Karpas-422 (cell line): ENCODE measurements at regions not wholly inside any gene's neighbourhood (a gene's known extent, or its start where the extent isn't known, plus 50 kb on each side); places are given as distances from the start of the nearest gene placed in this dataset.

Source experiments
- DNase-seq: peaks from one replicate; pipeline ENCODE4 v3.0.0-alpha.2; 2015
- H2AFZ ChIP-seq: fragments of 200-600 bp; sonication (generic); 2 replicates; pipeline ENCODE4 v1.6.1; 2014; ENCODE audit warnings: antibody characterized with exemption, low read length, mixed read lengths
- H3K27ac ChIP-seq: fragments of 200-600 bp; sonication (generic); 2 replicates; pipeline ENCODE4 v1.5.1; 2014; ENCODE audit warnings: mild to moderate bottlenecking, low read length, moderate library complexity
- H3K27me3 ChIP-seq: fragments of 200-600 bp; sonication (generic); 2 replicates; pipeline ENCODE4 v1.6.1; 2014; ENCODE audit warnings: low read length, mixed read lengths
- H3K36me3 ChIP-seq: fragments of 200-600 bp; sonication (generic); 2 replicates; pipeline ENCODE4 v1.6.1; 2014; ENCODE audit warnings: low read length, mixed read lengths; ENCODE audit not compliant: insufficient read depth
- H3K4me1 ChIP-seq: fragments of 200-600 bp; sonication (generic); 2 replicates; pipeline ENCODE4 v1.6.1; 2014; ENCODE audit warnings: mild to moderate bottlenecking, low read length, mixed read lengths
- H3K4me2 ChIP-seq: fragments of 200-600 bp; sonication (generic); 2 replicates; pipeline ENCODE4 v1.6.1; 2014; ENCODE audit warnings: low read length, low read depth, mild to moderate bottlenecking; ENCODE audit not compliant: poor library complexity, severe bottlenecking
- H3K4me3 ChIP-seq: fragments of 200-600 bp; sonication (generic); 2 replicates; pipeline ENCODE4 v1.5.1; 2014; ENCODE audit warnings: mild to moderate bottlenecking, antibody characterized with exemption, low read length, mixed read lengths
- H3K79me2 ChIP-seq: fragments of 200-600 bp; sonication (generic); 2 replicates; pipeline ENCODE4 v1.6.1; 2014; ENCODE audit warnings: mild to moderate bottlenecking, low read length, mixed read lengths
- H3K9ac ChIP-seq: fragments of 200-600 bp; sonication (generic); 2 replicates; pipeline ENCODE4 v1.6.0; 2014; ENCODE audit warnings: low read length
- H3K9me2 ChIP-seq: fragments of 200-600 bp; sonication (generic), shearing (Covaris generic); replicated peaks from 2 replicates; pipeline ENCODE4 v1.6.0; 2014; ENCODE audit warnings: mild to moderate bottlenecking, low read length, moderate library complexity; ENCODE audit not compliant: insufficient read depth
- H3K9me3 ChIP-seq: fragments of 300-700, 200-600 bp; sonication (generic); 2 replicates; pipeline ENCODE4 v1.6.1; 2014; ENCODE audit warnings: low read length, mixed read lengths
- H4K20me1 ChIP-seq: fragments of 200-600 bp; sonication (generic); 2 replicates; pipeline ENCODE4 v1.6.1; 2014; ENCODE audit warnings: mild to moderate bottlenecking, antibody characterized with exemption, low read length, low read depth; ENCODE audit not compliant: insufficient read depth

DNA sequence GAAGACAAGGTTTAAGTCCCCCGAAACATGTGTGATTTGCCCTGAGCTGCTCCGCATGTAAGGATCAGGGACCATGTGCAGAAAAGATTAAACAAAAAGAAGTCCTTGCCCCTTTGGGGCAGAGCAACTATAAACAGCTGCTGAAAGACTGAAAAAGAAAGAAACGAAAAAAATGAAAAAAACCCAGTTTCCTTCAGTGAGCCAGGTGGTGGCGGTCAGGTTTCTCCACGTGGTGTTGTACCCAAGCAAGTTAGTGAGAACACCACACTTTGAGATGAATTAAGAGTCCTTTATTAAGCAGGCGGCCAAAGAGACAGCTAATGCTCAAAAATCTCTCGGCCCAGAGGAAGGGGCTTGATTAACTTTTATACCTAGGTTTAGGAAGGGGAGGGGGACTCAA lies 404.9 kb upstream of the SYT4 start:
- Histone ChIP-seq H3K9me2 (no peaks in the 10 kb centered on the region), H3K9ac (no peak overlapping the region), H3K27ac (no peak overlapping the region), H3K79me2 (no peaks in the 10 kb centered on the region), H3K4me2 (no peak overlapping the region), H4K20me1 (no peaks in the 10 kb centered on the region), H2AFZ (no peak overlapping the region), H3K4me3 (no peak overlapping the region), H3K36me3 (no peaks in the 10 kb centered on the region), H3K4me1 (no peaks in the 10 kb centered on the region), H3K9me3 (peaks cover 9% of the 10 kb centered on the region; the same call in 1 of the 2 replicates), H3K27me3 (no peaks in the 10 kb centered on the region)
- DNase-seq = no peak

- no peaks in the 10 kb centered on the region for H3K27me3 ChIP-seq
Observed at GRCh38 chr18:43686709-43687108, 409.4 kb upstream of the SYT4 start.

DNA sequence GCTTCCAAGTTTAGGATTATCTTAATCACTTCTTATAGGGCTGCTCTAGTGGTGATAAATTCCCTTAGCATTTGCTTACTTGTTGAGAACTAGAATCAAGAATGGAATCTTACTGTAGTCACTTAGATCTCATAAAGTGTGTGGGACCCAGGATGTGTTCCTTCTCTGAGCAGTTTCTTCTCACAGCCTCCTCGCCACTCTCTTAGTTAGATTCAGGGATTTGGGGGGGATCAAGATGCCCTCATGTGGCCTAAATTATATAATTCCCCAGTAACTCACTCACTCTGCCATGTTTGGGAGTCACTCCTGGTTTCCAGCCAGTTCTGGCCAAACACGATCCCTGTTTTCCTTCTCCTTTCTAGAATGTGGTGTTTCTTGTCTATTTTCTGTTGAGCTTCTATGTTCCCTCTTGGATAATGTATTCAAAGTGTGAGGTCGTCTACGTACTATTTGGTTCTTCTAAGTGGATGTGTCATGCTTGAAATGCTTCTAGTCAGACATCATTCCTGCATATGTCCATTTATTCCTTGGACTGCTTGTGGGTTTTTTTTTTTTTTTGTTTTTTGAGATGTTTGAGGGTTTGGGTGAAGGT lies 414.9 kb upstream of the SYT4 start:
- Histone ChIP-seq H3K4me1 (no peaks in the 10 kb centered on the region), H3K4me3 (no peak overlapping the region), H4K20me1 (no peaks in the 10 kb centered on the region), H3K79me2 (no peaks in the 10 kb centered on the region), H3K36me3 (no peaks in the 10 kb centered on the region), H2AFZ (no peak overlapping the region), H3K4me2 (no peak overlapping the region), H3K27ac (no peak overlapping the region), H3K9ac (no peak overlapping the region), H3K9me3 (peaks cover 11% of the 10 kb centered on the region; the same call in 1 of the 2 replicates), H3K9me2 (no peaks in the 10 kb centered on the region), H3K27me3 (no peaks in the 10 kb centered on the region)
- DNase-seq = no peak

More at GRCh38 chr18:43686709-43687108, 409.4 kb upstream of the SYT4 start:
- Histone ChIP-seq H3K79me2 (no peaks in the 10 kb centered on the region), H4K20me1 (no peaks in the 10 kb centered on the region), H3K9ac (no peak overlapping the region), H2AFZ (no peak overlapping the region), H3K4me2 (no peak overlapping the region), H3K9me2 (no peaks in the 10 kb centered on the region), H3K27ac (no peak overlapping the region), H3K36me3 (no peaks in the 10 kb centered on the region), H3K4me1 (no peaks in the 10 kb centered on the region), H3K4me3 (no peak overlapping the region), H3K9me3 (peaks cover 5% of the 10 kb centered on the region; the same call in 1 of the 2 replicates)
- DNase-seq = no peak

GRCh38 chr18:43702399-43702798 lies 425.1 kb upstream of the SYT4 start:
- Histone ChIP-seq H3K27me3 (no peaks in the 10 kb centered on the region), H3K36me3 (no peaks in the 10 kb centered on the region), H3K9me2 (no peaks in the 10 kb centered on the region), H2AFZ (no peak overlapping the region), H3K9ac (no peak overlapping the region), H3K79me2 (no peaks in the 10 kb centered on the region), H3K9me3 (peaks cover 6% of the 10 kb centered on the region), H3K4me3 (no peak overlapping the region), H4K20me1 (no peaks in the 10 kb centered on the region), H3K4me2 (no peak overlapping the region), H3K4me1 (no peaks in the 10 kb centered on the region), H3K27ac (no peak overlapping the region)
- no peak for DNase-seq

DNA sequence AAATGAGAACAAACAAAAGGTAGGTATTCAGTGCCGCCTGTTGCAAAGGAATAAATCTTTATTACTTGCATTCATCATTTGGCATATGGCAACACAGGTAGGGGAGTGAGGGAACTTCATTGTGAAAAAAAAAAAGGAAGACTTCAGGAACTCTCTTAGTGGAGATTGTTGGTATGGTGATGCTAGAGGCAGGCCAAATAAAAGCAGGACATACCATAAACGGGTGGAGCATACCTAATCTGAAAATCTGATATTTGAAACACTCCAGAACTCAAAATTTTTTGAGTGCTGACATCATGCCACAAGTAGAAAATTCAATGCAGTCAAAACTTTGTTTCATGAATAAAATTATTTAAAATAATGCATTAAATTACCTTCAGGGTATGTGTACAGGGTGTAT lies 425.8 kb upstream of the SYT4 start:
- Histone ChIP-seq H3K27me3 (no peaks in the 10 kb centered on the region), H3K79me2 (no peaks in the 10 kb centered on the region), H3K36me3 (no peaks in the 10 kb centered on the region), H3K4me1 (no peaks in the 10 kb centered on the region), H3K4me3 (no peak overlapping the region), H3K27ac (no peak overlapping the region), H2AFZ (no peak overlapping the region), H3K9me3 (peaks cover 6% of the 10 kb centered on the region), H4K20me1 (no peaks in the 10 kb centered on the region), H3K4me2 (no peak overlapping the region), H3K9me2 (no peaks in the 10 kb centered on the region), H3K9ac (no peak overlapping the region)
- no peak for DNase-seq

- peaks cover 10% of the 10 kb centered on the region for H3K9me3 ChIP-seq
- no peaks in the 10 kb centered on the region for H4K20me1 ChIP-seq
- H3K79me2 ChIP-seq = no peaks in the 10 kb centered on the region
- H3K27me3 ChIP-seq = no peaks in the 10 kb centered on the region
- H3K4me1 ChIP-seq = no peaks in the 10 kb centered on the region
- no peak for DNase-seq
- H2AFZ ChIP-seq = no peak overlapping the region
- no peaks in the 10 kb centered on the region for H3K36me3 ChIP-seq
- H3K9me2 ChIP-seq = no peaks in the 10 kb centered on the region
- H3K27ac ChIP-seq = no peak overlapping the region
- H3K9ac ChIP-seq = no peak overlapping the region
- H3K4me2 ChIP-seq = no peak overlapping the region
- no peak overlapping the region for H3K4me3 ChIP-seq
Observed at GRCh38 chr18:43705850-43706249, 428.6 kb upstream of the SYT4 start.

DNA sequence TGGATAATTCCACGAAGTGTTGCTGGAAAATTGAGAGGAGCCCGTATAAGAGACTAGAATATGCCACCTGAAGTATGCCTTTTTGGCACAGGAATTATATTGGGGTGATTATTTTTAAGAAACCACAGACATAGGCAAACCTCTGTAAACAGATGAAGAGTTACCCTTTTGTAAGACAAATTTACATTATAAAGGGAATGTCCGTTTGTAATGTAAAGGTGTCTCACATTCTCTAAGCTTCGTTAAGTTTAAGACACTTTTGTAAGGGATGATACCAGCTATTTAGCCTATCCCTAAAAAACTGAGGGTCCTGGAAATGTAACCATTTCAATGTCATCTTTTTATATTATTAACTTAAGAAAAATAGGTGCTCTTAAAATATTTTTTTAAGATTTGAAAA lies 432.8 kb upstream of the SYT4 start:
- H3K4me2 ChIP-seq = no peak overlapping the region
- DNase-seq = no peak
- no peaks in the 10 kb centered on the region for H3K79me2 ChIP-seq
- no peaks in the 10 kb centered on the region for H3K9me2 ChIP-seq
- H3K36me3 ChIP-seq = no peaks in the 10 kb centered on the region
- H4K20me1 ChIP-seq = no peaks in the 10 kb centered on the region
- H3K9me3 ChIP-seq = peaks cover 17% of the 10 kb centered on the region
- no peaks in the 10 kb centered on the region for H3K27me3 ChIP-seq
- no peak overlapping the region for H3K9ac ChIP-seq
- no peak overlapping the region for H2AFZ ChIP-seq
- no peak overlapping the region for H3K27ac ChIP-seq
- no peaks in the 10 kb centered on the region for H3K4me1 ChIP-seq
- H3K4me3 ChIP-seq = no peak overlapping the region

- no peak overlapping the region for H2AFZ ChIP-seq
Observed at GRCh38 chr18:43714343-43715010, 437.2 kb upstream of the SYT4 start.

More at GRCh38 chr18:43714343-43715010, 437.2 kb upstream of the SYT4 start:
- DNase-seq = no peak
- Histone ChIP-seq H3K4me1 (no peaks in the 10 kb centered on the region), H3K9ac (no peak overlapping the region), H3K27ac (no peak overlapping the region), H3K79me2 (no peaks in the 10 kb centered on the region), H3K27me3 (no peaks in the 10 kb centered on the region), H4K20me1 (no peaks in the 10 kb centered on the region), H3K36me3 (no peaks in the 10 kb centered on the region), H3K4me3 (no peak overlapping the region), H3K9me3 (peaks cover 23% of the 10 kb centered on the region), H3K4me2 (no peak overlapping the region), H3K9me2 (no peaks in the 10 kb centered on the region)
